Suprapubic skin (tissue), 4 donors: ENCODE measurements at regions not wholly inside any gene's neighbourhood (a gene's known extent, or its start where the extent isn't known, plus 50 kb on each side); places are given as distances from the start of the nearest gene placed in this dataset.

ENCODE experiments used
- POLR2A ChIP-seq, 2 donors: fragments of 450-650 bp; IDR thresholded peaks; one replicate each; pipeline ENCODE4 v1.6.1; 2017; ENCODE audit warnings: antibody characterized with exemption in 2 of 2, mild to moderate bottlenecking in 2 of 2, moderate library complexity in 2 of 2
- POLR2AphosphoS5 ChIP-seq, 3 donors: sonication (generic); formaldehyde crosslinking; IDR thresholded peaks; one replicate each; pipeline ENCODE4 v1.6.1; 2017; ENCODE audit warnings: antibody characterized with exemption in 3 of 3
- TF ChIP-seq, protein P1 (sequence below), 2 donors: fragments of 200-600 bp in 1 of 2; fragments of 450-650 bp in 1 of 2; sonication (generic) in 1 of 2; IDR thresholded peaks; one replicate each; pipeline ENCODE4 v1.5.1; 2016 to 2019; ENCODE audit warnings: antibody characterized with exemption in 2 of 2, mild to moderate bottlenecking in 1 of 2, moderate library complexity in 1 of 2

GRCh38 chr6:2410656-2411380 lies 165.4 kb upstream of the GMDS start:
- TF ChIP-seq, protein P1, sequence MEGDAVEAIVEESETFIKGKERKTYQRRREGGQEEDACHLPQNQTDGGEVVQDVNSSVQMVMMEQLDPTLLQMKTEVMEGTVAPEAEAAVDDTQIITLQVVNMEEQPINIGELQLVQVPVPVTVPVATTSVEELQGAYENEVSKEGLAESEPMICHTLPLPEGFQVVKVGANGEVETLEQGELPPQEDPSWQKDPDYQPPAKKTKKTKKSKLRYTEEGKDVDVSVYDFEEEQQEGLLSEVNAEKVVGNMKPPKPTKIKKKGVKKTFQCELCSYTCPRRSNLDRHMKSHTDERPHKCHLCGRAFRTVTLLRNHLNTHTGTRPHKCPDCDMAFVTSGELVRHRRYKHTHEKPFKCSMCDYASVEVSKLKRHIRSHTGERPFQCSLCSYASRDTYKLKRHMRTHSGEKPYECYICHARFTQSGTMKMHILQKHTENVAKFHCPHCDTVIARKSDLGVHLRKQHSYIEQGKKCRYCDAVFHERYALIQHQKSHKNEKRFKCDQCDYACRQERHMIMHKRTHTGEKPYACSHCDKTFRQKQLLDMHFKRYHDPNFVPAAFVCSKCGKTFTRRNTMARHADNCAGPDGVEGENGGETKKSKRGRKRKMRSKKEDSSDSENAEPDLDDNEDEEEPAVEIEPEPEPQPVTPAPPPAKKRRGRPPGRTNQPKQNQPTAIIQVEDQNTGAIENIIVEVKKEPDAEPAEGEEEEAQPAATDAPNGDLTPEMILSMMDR (IDR thresholded peaks at IDR 0.05): no peak
- TF ChIP-seq POLR2A (IDR thresholded peaks at IDR 0.05) (no peak), POLR2AphosphoS5 (IDR thresholded peaks at IDR 0.05) (no peak)
